Muscle of back (tissue), 3 donors: ENCODE measurements at regions not wholly inside any gene's neighbourhood (a gene's known extent, or its start where the extent isn't known, plus 50 kb on each side); places are given as distances from the start of the nearest gene placed in this dataset.
A peak's percentile ranks its signal among the peaks of the same experiment; 100 is the strongest.
"Not testable (repeated sequence)": the region's sequence is repeated elsewhere in the genome, so short reads cannot be mapped to it uniquely, and the experiment has no call there.

Experiments
- DNase-seq, 3 donors: peaks; one replicate each; pipeline versions ENCODE4 v3.0.0 to v3.0.0-alpha.2; 2013

DNA sequence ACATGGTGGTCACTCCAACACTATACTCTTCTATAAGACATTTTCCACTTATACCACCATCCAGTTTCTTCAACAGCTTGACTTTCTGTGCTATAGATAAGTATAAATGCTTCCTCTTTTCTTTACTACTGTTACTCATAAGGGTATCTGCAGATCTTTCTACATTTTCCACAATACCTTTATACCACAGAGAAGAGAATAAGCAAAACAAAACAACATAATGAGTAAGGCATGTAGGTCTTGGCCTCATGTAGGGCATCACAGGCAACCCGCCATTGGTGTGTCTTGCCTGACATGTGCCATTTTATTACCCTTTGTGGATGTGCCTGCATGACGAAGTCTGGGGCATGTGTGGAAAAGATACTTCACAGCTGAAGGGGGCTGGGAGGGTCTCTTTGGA lies 265.3 kb upstream of the STARD13 start:
- DNase-seq, result no peak

DNA sequence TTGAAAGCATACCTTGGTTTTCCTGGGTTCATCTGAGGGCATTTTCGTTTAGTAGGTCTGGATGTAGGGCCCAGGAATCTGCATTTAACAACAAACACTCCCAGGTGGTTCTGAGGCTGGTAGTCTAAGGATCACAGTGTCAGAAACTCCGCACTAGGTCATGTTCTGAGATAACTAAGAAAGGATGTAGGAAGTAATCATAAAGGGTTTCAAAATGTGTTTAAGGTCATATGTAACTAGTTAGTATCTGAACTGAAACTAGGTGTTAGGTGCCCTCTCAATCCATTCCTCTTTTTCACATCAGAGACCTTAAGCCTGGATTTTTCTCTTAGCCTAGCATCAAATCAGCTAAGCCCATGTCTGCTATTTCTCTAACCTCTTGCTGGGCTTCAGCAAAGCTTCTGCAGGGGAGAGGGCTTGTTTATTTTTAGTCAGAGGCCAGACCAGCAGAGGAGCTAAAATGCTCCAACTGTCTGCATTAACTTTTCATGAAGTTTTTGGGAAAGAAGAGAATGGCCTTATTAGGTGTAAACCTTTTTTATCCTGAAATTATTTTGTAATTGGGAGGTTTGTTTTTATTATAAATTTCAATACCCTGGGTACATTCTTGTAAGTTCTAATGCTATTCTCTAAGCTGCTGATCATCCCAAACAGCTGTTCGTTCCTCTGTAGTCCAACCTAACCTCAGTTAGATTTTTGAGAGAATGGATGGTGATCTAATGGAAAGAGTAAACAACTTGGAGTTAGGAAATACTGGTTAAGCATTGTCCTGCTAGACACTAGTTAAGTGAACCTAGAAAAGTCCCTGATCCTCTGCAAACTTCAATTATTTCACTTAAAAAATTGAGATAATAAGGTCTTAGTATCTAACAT lies 262.8 kb upstream of the RFC3 start:
- DNase-seq, result no peak

DNA sequence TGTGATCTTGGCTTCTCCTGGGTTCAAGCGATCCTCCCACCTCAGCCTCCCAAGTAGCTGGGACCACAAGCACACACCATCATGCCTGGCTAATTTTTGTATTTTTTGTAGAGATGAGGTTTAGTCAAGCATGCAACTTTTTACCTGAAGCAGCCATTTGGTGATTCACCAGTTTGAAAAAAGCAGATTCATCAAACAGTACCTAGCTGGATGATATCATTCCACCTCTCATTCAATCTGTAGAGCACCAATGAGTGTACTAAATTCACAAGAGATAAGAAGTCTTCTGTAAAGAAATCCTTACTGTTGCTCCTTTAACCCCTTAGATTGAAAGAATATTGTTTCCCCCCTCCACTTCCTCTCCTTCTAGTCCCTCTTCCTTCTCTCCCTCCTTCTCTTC lies 261.1 kb upstream of the RFC3 start:
- DNase-seq, result no peak

DNA sequence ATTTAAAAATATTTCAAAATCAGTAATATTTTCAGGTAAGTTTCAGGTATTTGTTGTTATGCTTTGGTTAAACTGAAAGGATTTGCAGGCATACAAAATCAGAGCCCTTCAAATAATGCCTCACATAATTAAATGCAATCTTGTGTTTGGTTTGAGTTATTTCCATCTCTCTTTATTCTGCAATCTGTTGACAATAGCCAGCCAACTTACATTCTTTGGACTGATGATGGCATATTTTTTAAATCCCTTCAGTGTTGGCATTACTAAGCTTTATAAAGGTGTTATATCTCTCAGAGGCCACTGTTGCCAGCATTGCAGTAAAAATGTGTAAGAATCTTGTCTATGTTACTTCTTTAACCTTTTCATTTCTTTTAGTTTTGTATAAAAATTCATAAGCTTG lies 257.2 kb upstream of the RFC3 start:
- DNase-seq, result peak in 1 of 3 donors; percentile 13

DNA sequence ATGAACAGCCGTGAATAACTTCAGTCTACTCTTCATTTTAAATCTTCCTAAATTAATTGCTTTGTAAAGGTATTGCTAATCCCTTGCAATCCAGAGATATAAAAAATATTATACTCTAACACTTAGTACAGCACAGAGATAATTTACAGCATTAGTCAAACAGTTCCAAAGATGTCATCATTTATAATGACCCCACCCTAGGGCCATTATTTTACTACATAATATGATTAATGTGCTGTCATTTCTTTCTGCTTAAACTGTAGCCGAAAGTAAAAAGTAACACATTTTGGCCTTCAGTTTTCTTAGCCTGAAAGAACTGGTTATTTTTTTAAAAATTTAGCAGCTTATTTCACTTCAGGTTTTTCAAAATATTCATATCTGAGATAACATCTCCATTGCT lies 256.3 kb upstream of the RFC3 start:
- no peak for DNase-seq

DNA sequence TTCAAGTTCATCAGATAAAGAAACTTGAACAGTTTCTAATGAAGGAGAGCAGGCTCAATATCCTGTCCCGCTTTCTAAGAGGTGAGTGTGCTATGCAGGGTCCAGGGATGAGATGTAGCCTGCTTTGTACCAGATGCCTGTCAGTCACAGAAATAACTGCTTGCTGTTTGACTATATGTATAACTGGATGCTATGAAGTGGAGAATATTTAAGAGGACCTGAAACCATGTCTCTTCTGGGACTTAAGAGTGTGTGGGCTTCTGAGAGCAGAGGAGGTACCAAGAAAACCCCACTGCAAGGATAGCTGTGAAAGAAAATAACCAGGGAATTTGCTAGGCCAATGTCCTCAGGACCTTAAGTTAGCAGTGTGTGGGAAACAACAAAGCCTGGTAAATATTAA lies 246.3 kb upstream of the RFC3 start:
- DNase-seq, result no peak

DNA sequence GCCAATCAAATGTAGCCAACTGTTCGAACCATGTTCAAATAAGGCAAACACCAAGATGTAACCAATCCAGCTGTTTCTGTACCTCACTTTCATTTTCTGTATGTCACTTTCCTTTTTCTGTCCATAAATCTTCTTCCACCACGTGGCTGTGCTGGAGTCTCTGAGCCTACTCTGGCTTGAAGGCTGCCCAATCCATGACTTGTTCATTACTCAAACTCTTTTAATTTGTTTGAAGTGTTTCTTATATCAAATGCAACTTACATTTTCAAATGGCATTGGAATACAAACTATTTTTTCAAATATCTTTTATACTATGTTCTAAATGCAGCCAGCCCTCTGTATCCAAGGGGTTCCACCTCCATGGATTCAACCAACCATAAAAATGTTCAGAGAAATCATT lies 245.6 kb upstream of the RFC3 start:
- DNase-seq, result not testable (repeated sequence)

DNA sequence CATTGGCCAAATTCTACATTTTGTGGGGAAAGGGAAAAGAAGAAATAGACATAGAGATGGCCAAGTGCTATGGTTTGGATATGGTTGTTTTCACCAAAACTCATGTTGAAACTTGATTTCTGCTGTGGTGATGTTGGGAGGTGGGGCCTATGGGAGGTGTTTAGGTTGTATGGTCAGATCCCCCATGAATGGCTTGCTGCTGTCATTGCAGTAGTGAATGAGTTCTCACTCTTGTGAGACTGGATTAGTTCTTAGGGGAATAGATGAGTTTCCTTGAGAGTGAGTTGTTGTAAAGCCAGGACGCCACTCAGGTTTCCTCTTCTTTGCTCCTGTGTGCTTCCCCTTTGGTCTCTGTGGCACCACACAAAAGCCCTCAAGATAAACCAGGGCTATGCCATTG lies 242.6 kb upstream of the RFC3 start:
- no peak for DNase-seq

DNA sequence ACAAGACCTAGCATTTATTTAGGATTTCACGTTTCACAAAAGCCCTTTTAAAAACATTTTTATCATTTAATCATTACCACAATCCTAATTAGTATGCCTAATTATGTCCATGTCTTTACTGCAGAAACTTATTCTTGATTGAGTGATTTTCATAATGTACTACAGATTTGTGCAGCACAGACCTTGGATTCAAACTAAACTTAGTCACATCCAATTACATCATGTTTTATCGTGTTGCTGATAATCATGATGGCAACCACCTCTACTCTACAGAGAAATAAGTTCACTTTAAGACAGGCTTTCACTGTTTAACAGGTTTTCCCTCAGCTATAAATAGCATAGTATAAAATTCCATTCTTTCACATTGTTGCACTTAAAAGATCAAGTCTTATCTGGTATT lies 240.9 kb upstream of the RFC3 start:
- no peak for DNase-seq

DNA sequence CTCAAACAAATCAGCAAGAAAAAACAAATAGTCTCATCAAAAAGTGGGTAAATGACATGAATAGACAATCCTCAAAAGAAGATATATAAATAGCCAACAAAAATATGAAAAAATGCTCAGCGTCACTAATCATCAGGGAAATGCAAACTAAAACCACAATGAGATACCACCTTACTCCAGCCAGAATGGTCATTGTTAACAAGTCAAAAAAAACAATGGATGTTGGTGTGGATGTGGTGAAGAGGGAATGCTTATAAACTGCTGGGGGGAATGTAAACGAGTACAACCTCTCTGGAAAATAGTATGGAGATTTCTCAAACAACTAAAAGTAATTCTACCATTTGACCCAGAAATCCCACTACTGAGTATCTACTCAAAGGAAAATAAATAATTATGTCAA lies 239.2 kb upstream of the RFC3 start:
- no peak for DNase-seq

DNA sequence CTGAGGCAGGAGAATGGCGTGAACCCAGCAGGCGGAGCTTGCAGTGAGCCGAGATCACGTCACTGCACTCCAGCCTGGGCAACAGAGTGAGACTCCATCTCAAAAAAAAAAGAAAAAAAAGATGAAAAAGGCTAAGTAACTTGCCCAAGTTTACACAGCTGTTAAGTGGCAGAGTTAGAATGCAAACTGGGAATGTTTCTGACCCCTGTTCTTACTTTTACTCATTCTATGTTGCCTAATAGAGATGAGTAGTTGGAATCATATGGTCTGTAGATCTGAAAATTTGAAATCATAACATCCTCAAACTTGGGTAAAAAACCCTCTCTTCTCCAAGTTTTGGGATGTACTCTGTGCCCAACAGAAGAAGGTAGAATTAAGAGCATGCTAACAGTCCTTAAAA lies 235.8 kb upstream of the RFC3 start:
- DNase-seq, result no peak

DNA sequence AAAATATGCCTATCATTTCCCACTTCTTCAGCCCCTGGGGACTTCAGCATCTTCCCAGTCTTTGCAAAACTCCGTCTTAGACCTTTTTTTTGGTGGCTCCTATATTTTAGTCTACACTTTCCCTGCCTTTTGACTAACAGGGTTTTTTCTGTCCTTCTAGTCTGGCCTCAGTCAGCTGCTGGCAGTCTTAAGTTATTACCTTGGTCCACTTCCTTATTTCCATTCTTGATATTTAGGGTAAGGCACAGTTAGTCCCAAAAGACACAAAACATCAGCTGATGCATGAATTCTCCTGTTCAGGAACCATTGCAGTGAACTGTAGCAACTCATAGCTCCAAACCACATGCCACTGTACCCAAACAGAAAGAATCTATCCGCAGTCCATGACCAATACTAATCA lies 234.6 kb upstream of the RFC3 start:
- no peak for DNase-seq

DNA sequence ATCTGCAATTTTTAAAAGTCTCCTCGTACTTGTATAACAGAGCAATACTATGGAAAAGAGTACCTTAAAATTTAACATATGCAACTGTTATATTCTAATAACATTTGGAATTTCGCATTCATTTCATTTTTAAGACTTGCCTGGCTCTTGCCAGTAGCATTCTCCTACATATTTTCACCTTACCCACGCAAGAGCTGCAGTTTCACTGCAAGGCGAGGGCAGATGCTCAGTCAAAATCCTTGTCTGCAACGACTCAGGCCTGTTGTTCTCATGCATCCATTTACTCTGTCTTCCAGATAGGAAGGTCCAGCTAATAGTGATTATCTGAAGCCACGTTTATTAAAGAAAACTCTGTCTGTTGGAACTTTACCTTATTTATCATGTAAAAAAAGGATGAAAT lies 227.0 kb upstream of the RFC3 start:
- no peak for DNase-seq

DNA sequence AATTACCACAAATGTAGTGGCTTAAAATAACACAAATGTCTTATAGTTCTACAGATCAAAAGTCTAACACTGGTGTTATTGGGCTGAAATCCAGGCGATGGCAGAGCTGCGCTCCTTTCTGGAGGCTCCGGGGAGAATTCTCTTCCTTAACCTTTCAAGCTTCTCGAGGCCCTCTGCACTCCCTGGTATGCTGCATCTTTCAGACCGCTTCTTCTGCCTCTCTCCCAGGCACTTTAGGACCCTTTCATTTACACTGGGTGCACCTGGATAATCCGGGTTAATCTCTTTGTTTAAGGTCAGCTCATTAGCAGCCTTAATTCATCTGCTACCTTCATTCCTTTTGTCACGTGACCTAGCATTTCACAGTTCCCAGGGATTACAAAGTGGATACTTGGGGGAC lies 211.3 kb upstream of the RFC3 start:
- no peak for DNase-seq

DNA sequence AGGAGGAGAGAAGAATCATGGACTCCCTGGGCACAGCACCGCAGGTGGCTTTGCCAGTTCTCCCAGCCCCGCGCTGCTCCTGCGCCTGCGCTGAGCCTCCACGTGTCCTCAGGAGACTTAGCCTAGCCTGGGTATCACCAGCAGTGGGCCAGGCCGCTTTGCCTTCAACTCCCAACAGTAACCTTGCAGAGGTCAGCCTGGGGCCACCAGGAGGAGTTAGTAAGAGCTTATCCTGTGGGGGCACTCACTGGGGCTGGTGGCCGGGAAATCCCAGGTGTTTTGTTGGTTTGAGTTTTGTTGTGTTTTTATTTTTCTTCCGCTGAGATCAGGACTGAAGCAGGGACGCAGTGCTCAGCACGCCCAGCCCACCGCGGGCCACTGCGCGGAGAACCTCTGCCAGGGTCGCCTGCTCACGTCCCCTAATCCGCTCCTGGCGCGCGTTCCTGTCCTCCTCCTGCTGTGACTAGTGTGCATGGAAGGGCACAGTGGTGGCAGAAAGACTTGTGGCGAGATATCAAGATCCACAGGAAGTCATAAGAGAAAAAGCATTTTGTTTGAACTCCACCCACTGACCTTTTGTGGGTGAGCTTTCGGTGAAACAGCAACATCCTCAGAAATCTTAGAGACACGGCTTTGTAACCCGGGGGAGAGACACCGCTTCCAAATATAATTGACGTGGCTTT lies 207.4 kb upstream of the RFC3 start:
- peak in 2 of 3 donors; percentile 33 to 42 for DNase-seq

DNA sequence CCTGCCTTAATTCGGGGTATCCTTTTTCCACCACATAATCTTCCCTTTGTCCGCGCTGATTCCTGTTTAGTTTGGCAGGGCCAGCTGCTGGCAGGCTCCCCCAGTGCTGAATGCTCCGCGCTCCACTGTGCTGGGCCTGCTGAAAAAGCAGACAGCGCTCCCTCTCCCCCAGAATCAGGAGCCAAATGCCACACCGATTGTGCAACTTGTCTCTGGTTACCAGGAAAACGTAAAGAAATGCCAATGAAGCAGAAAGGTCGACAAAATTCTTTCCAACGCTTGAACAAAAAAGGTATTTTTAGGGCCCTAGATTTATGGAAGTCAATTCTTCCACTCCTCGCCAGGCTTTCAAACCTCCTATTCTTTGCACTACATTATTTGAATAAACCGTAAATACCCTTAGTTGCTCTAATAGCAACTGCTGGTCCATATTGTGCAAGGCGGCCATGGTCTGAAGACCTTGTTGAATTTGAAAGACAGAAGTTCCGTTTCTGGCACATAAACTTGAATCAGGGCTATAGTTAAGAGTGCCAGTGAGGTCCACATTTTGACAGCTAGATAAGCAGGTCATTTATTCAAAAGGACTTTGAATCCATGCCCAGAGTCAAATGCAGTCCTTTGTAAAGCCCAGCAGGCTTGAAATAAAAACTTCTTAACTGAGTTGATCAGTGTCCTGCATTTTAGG lies 206.7 kb upstream of the RFC3 start:
- peak; percentile 37 to 85 (median 64) for DNase-seq

DNA sequence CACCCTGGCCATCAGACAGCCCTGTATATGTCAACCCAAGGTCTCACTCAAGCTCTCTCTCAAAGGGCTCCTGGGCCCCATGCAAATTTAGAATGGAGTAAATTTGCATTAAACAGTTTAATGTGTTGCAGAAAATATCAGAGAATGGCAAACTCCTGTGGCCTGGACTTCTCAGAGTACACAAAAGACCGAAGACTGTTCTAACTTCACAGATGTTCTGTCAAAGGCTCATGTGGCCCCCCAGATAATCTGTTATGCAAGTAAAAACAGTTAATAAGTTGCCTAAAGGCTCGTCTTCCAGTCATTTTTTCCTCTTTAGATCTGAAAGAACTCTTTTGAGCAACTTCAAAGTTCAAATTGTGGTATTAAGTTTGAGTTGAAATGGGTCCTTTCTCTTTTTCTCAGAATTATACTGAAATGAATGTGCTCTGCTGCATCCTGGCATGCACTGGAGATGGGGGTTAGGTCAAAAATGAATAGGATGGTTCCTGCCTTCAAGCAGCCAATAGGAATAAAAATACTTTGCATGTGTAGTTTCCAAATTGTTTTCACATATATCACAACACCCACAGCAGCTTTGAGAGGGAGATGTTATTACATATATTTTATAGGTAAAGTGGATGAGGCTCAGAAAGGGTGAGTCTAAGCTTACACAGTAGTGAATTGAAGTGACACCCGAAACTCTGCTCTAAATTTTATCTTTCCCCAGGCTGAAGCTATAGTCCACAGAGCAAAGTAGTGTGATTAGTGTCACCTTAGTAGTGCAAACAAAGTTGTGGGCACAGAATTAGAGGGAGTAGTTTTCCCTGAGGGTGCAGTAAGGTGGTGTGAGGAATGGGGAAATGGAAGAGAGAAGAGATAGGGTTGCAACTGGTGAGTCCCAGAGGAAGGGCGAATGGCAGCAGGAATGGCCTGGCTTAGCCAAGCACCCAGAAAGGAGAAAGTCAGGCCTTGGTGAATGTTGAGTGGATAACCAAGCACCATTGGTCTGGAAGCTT lies 205.0 kb upstream of the RFC3 start:
- no peak for DNase-seq

DNA sequence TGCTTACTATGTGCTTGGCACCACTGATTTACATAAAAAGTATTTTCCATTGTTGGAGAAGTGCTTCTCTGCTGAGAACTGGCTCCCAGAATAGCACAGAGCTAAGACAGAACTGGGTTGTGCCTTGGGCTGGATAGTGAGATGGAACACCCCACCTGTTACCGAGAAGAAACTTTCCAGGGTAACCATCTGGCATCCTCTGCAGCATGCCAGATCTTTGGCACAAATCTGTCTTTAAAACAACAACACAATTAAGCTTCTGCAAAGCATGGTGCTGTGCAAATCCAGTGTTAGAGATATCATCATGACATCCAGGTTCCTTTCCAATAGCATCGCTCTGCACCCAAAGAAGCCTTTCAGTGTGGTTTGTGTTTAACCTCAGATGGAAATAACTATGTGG lies 202.5 kb upstream of the RFC3 start:
- no peak for DNase-seq

DNA sequence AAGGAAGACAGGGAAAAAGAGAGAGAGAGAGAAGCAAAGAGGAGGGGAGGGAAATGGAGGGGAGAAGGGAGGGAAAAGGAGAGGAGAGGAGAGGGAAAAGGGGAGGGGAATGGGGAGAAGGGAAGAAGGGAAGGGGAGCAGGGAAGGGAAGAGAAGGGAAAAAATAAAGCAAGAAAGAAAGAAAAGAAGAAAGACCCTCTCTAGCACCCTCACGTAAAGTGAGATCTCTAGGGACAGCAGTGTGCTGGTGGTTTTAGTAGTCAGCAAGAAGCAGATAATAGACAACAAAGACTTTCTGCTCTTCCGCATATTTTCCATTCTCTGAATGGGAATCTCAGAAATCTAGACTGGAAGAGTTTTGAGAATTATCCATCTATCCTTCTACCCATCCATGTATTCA lies 201.8 kb upstream of the RFC3 start:
- DNase-seq, result no peak

DNA sequence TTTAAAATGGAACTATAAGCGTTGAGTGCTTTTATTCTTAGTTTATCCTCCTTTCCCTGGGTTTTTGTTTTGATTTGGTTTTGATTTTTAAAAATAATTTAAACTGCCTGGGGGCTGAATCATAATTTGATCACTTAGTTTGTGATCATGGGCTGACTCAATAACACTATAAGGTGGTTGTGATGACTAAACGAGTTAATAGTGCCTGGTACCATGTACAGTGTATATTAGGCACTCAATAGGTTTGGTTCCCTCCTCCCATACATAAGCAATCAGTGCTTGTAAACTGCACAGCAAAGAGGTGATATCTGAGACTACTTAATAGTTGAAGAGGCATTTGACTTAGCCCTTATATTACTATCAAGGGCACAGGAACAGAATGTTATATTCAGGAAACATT lies 200.9 kb upstream of the RFC3 start:
- DNase-seq, result no peak

DNA sequence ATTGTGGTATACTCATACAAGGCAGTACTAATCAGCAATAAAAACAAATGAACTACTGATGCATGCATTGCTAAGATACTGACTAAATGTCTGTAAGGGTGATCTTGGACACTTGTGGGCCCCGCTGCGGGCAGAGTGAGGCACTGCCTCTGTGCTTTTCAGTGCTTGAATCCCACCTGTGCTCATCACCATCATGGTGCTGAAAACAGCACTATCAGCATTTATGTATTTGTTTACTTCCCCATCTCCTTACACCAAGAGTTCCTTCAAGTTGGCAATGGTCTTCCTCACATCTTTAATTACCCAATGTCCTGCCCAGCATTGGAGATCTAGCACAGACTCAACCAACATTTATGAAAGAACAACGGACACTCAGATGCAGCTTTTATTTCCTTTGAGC lies 193.7 kb upstream of the RFC3 start:
- no peak for DNase-seq

DNA sequence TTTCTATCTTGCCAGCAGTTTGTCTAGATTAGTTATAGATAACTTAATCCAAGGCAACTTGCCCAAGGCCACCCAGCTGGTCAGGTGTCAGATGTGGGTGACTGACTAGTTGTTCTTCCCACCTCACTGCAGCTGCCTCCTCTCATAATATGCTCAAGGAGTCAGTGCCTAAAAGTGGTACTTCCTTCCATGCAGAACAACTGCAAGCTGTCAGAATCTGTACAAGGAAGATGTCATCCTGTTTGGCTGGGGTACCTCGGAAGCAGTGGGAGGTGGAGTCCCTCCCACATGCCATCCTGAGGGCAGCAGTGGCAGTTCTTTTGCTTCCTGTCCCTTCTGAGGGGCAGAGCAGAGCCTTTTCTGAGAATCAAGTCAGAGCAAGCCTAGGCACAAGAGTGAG lies 193.2 kb upstream of the RFC3 start:
- no peak for DNase-seq
